Stomach (tissue), 4 donors: ENCODE measurements at regions not wholly inside any gene's neighbourhood (a gene's known extent, or its start where the extent isn't known, plus 50 kb on each side); places are given as distances from the start of the nearest gene placed in this dataset.
"Not testable (repeated sequence)": the region's sequence is repeated elsewhere in the genome, so short reads cannot be mapped to it uniquely, and the experiment has no call there.

ENCODE experiments used
- POLR2A ChIP-seq, 4 donors: fragments of 450-650 bp; IDR thresholded peaks; one replicate each; pipeline ENCODE4 v1.6.1; 2016; ENCODE audit warnings: antibody characterized with exemption in 4 of 4, control low read depth in 2 of 4, mild to moderate bottlenecking in 1 of 4, moderate library complexity in 1 of 4
- POLR2AphosphoS5 ChIP-seq, 3 donors: sonication (generic); formaldehyde crosslinking; IDR thresholded peaks; one replicate each; pipeline ENCODE4 v1.6.1; 2016; ENCODE audit warnings: antibody characterized with exemption in 3 of 3
- TF ChIP-seq, protein P1 (sequence below), 7 experiments: fragments of 450-650 bp in 4 of 7; fragments of 200-600 bp in 3 of 7; sonication (generic) in 3 of 7; IDR thresholded peaks; one replicate each; pipeline ENCODE4 v1.5.1; 2016 to 2019; ENCODE audit warnings: antibody characterized with exemption in 7 of 7, control low read depth in 2 of 7, mild to moderate bottlenecking in 1 of 7

DNA sequence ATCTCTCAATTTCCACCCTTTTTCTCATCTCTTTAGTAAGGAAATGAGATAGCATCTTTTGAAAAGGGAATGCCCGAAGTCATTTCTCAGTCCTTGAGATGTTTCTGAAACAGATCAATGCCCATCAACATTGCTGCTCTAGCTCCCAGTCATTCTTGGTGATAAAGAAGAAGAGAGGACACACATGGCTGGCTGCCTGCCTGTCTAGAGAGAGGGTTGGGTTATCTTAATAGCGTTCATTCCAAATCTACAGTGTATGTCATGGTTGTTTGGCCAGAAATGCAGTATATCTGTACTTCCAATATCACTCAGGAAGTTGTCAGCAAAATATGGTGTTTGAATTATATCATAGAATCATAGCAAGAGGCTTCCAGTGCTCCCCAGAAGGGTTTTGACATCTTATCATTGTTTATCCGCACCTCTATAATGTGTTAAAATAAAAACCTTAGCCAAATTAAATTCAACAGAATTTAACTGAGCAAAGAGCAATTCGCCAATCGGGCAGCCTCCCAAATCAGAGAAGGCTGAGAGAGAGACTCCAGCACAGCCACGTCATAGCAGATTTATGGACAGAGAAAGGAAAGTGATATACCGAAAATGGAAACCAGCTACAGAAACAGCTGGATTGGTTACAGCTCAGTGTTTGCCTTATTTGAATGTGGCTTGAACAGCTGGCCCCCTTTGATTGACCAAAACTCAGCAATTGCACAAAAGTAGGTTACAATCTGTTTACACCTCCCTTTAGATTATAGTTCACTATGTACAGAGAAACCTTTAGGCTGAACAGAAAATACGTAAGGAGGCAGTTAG is 321.0 kb upstream of the FRG1 start:
- TF ChIP-seq, protein P1, sequence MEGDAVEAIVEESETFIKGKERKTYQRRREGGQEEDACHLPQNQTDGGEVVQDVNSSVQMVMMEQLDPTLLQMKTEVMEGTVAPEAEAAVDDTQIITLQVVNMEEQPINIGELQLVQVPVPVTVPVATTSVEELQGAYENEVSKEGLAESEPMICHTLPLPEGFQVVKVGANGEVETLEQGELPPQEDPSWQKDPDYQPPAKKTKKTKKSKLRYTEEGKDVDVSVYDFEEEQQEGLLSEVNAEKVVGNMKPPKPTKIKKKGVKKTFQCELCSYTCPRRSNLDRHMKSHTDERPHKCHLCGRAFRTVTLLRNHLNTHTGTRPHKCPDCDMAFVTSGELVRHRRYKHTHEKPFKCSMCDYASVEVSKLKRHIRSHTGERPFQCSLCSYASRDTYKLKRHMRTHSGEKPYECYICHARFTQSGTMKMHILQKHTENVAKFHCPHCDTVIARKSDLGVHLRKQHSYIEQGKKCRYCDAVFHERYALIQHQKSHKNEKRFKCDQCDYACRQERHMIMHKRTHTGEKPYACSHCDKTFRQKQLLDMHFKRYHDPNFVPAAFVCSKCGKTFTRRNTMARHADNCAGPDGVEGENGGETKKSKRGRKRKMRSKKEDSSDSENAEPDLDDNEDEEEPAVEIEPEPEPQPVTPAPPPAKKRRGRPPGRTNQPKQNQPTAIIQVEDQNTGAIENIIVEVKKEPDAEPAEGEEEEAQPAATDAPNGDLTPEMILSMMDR (IDR thresholded peaks at IDR 0.05), result not testable (repeated sequence)
- TF ChIP-seq POLR2AphosphoS5, POLR2A (IDR thresholded peaks at IDR 0.05): not testable (repeated sequence)
